ENCODE measurements at regions not wholly inside any gene's neighbourhood (a gene's known extent, or its start where the extent isn't known, plus 50 kb on each side); places are given as distances from the start of the nearest gene placed in this dataset.
"Not testable (repeated sequence)": the region's sequence is repeated elsewhere in the genome, so short reads cannot be mapped to it uniquely, and the experiment has no call there.

- H3K23ac ChIP-seq (ENCODE audit: insufficient read length, low read depth, low read length); H3K4me1 ChIP-seq (ENCODE audit: insufficient read depth, low read length); H2BK5ac ChIP-seq (ENCODE audit: insufficient read length, low read length); H4K5ac ChIP-seq (ENCODE audit: insufficient read length, low read depth, low read length); H3K9ac ChIP-seq (ENCODE audit: extremely low read depth, insufficient read length, low read length); H3K36me3 Mint-ChIP-seq (ENCODE audit: insufficient read depth in 1 of 3, low read depth in 3 of 3); H3K27me3 ChIP-seq (ENCODE audit: insufficient read depth, low read length); H3K79me1 ChIP-seq (ENCODE audit: insufficient read depth, low read depth, low read length, poor library complexity, severe bottlenecking); H3K9me3 Mint-ChIP-seq; H3K4me2 ChIP-seq (ENCODE audit: insufficient read depth, insufficient read length, low read length); H3K27ac ChIP-seq (ENCODE audit: insufficient read length, low read depth, low read length); H3K27ac Mint-ChIP-seq; H2BK12ac ChIP-seq (ENCODE audit: insufficient read length, low read depth, low read length); H2AFZ ChIP-seq (ENCODE audit: low read length); H4K91ac ChIP-seq (ENCODE audit: insufficient read length, low read depth, low read length); H3K9me3 ChIP-seq (ENCODE audit: control insufficient read depth, low read depth, low read length); H3K4me1 Mint-ChIP-seq; H3K27me3 Mint-ChIP-seq (ENCODE audit: low read depth); H3K4ac ChIP-seq (ENCODE audit: low read depth, low read length); H3K18ac ChIP-seq (ENCODE audit: insufficient read length, low read depth, low read length); H2BK15ac ChIP-seq (ENCODE audit: low read depth, low read length); H2BK120ac ChIP-seq (ENCODE audit: low read depth, low read length, poor library complexity, severe bottlenecking); DNase-seq; H4K8ac ChIP-seq (replicated peaks; ENCODE audit: insufficient read length, low read depth, low read length); H2AK5ac ChIP-seq (ENCODE audit: insufficient read length, low read length); H3K56ac ChIP-seq (ENCODE audit: insufficient read length, low read depth, low read length); H3K23me2 ChIP-seq (ENCODE audit: insufficient read length, low read depth, low read length, poor library complexity, severe bottlenecking); H2BK20ac ChIP-seq (ENCODE audit: low read depth, low read length, poor library complexity, severe bottlenecking); H4K20me1 ChIP-seq (ENCODE audit: control insufficient read depth, insufficient read depth, insufficient read length); H3K14ac ChIP-seq (ENCODE audit: insufficient read depth, low read length); H3K4me3 Mint-ChIP-seq; H3T11ph ChIP-seq (ENCODE audit: low read length); H3K79me2 ChIP-seq (ENCODE audit: insufficient read depth, low read length): not testable (repeated sequence)
- no CpG with 5 or more reads among the region's 18 CpGs for WGBS (ENCODE audit: extremely low coverage, insufficient read length, low lambda C conversion rate)
Observed at GRCh38 chr21:6456011-6456661, 4065.2 kb upstream of the TPTE start.

GRCh38 chr21:6459761-6460160, 4061.6 kb upstream of the TPTE start:
- not testable (repeated sequence) for H2AK5ac ChIP-seq (ENCODE audit: insufficient read length, low read length); H3K4me2 ChIP-seq (ENCODE audit: insufficient read depth, insufficient read length, low read length); DNase-seq; H3T11ph ChIP-seq (ENCODE audit: low read length); H2BK12ac ChIP-seq (ENCODE audit: insufficient read length, low read depth, low read length); H3K56ac ChIP-seq (ENCODE audit: insufficient read length, low read depth, low read length); H3K36me3 Mint-ChIP-seq (ENCODE audit: insufficient read depth in 1 of 3, low read depth in 3 of 3); H2AFZ ChIP-seq (ENCODE audit: low read length); H2BK20ac ChIP-seq (ENCODE audit: low read depth, low read length, poor library complexity, severe bottlenecking); H3K79me1 ChIP-seq (ENCODE audit: insufficient read depth, low read depth, low read length, poor library complexity, severe bottlenecking); H3K23ac ChIP-seq (ENCODE audit: insufficient read length, low read depth, low read length); H2BK15ac ChIP-seq (ENCODE audit: low read depth, low read length); H3K18ac ChIP-seq (ENCODE audit: insufficient read length, low read depth, low read length); H3K4me1 Mint-ChIP-seq; H3K79me2 ChIP-seq (ENCODE audit: insufficient read depth, low read length); H4K20me1 ChIP-seq (ENCODE audit: control insufficient read depth, insufficient read depth, insufficient read length); H3K27ac ChIP-seq (ENCODE audit: insufficient read length, low read depth, low read length); H3K9me3 ChIP-seq (ENCODE audit: control insufficient read depth, low read depth, low read length); H3K9me3 Mint-ChIP-seq; H3K4me3 Mint-ChIP-seq; H4K8ac ChIP-seq (replicated peaks; ENCODE audit: insufficient read length, low read depth, low read length); H3K14ac ChIP-seq (ENCODE audit: insufficient read depth, low read length); H3K4me1 ChIP-seq (ENCODE audit: insufficient read depth, low read length); H3K4ac ChIP-seq (ENCODE audit: low read depth, low read length); H3K23me2 ChIP-seq (ENCODE audit: insufficient read length, low read depth, low read length, poor library complexity, severe bottlenecking); H3K27me3 ChIP-seq (ENCODE audit: insufficient read depth, low read length); H3K9ac ChIP-seq (ENCODE audit: extremely low read depth, insufficient read length, low read length); H4K91ac ChIP-seq (ENCODE audit: insufficient read length, low read depth, low read length); H2BK5ac ChIP-seq (ENCODE audit: insufficient read length, low read length); H4K5ac ChIP-seq (ENCODE audit: insufficient read length, low read depth, low read length); H2BK120ac ChIP-seq (ENCODE audit: low read depth, low read length, poor library complexity, severe bottlenecking); H3K27ac Mint-ChIP-seq; H3K27me3 Mint-ChIP-seq (ENCODE audit: low read depth)
- no CpG with 5 or more reads among the region's 12 CpGs for WGBS (ENCODE audit: extremely low coverage, insufficient read length, low lambda C conversion rate)
